ENCODE measurements at regions not wholly inside any gene's neighbourhood (a gene's known extent, or its start where the extent isn't known, plus 50 kb on each side); places are given as distances from the start of the nearest gene placed in this dataset.

DNA sequence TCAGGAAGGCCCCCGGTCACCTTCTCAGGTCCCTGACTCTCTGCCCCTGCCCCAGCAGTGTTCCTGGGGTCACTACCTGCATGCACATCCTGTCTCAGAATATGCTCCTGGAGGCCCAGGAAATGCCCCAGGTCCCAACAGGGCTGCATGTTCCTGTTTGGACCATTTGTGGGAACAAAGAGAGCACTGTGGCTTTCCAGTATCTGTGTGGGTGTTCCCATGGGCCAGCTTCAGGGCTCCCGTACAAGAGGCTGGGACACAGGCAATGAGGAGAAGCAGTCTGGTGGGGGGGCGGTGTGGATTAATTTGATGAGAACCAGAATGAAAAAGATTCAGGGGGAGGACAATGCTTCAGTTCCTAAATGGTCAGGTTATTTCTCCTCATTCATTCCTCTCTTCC is 61.5 kb upstream of the GGTLC1 start:
- TF ChIP-seq Cebpa-rat (IDR thresholded peaks at IDR 0.05), result no peak
- Histone ChIP-seq H3K36me3 (no peaks in the 10 kb centered on the region), H3K27me3 (no peaks in the 10 kb centered on the region; the same call in 1 of the 2 replicates), H4K20me1 (no peaks in the 10 kb centered on the region), H3K9me3 (no peaks in the 10 kb centered on the region), H3K4me3 (no peak overlapping the region), H3K27ac (no peak overlapping the region), H3K4me1 (peaks cover 10% of the 10 kb centered on the region), H3K9ac (no peak overlapping the region), H3K4me2 (no peak overlapping the region; the same call in 1 of the 2 replicates)

GRCh38 chr20:24049081-24049480 is 60.5 kb upstream of the GGTLC1 start:
- H3K27me3 ChIP-seq, result no peaks in the 10 kb centered on the region; the same call in 1 of the 2 replicates
- no peak overlapping the region for H3K4me3 ChIP-seq
- no peaks in the 10 kb centered on the region for H3K36me3 ChIP-seq
- no peaks in the 10 kb centered on the region for H3K9me3 ChIP-seq
- no peak overlapping the region for H3K9ac ChIP-seq
- H3K4me1 ChIP-seq, result peaks cover 10% of the 10 kb centered on the region
- H4K20me1 ChIP-seq, result no peaks in the 10 kb centered on the region
- no peak for TF ChIP-seq Cebpa-rat (IDR thresholded peaks at IDR 0.05)
- H3K4me2 ChIP-seq, result no peak overlapping the region
- H3K27ac ChIP-seq, result no peak overlapping the region

- H4K20me1 ChIP-seq, result no peaks in the 10 kb centered on the region
- no peak overlapping the region for H3K9ac ChIP-seq
- no peaks in the 10 kb centered on the region for H3K36me3 ChIP-seq
- no peaks in the 10 kb centered on the region for H3K9me3 ChIP-seq
- no peaks in the 10 kb centered on the region; the same call in 1 of the 2 replicates for H3K27me3 ChIP-seq
- H3K4me2 ChIP-seq, result no peak overlapping the region
- no peak overlapping the region for H3K27ac ChIP-seq
- TF ChIP-seq Cebpa-rat (IDR thresholded peaks at IDR 0.05), result no peak
- no peak overlapping the region for H3K4me3 ChIP-seq
- peaks cover 10% of the 10 kb centered on the region for H3K4me1 ChIP-seq
These were observed 59.5 kb upstream of the GGTLC1 start for GRCh38 chr20:24048024-24048611.

GRCh38 chr20:24046888-24047287 is 58.3 kb upstream of the GGTLC1 start:
- no peak overlapping the region for H3K27ac ChIP-seq
- H3K9ac ChIP-seq, result no peak overlapping the region
- TF ChIP-seq Cebpa-rat (IDR thresholded peaks at IDR 0.05), result no peak
- H3K36me3 ChIP-seq, result no peaks in the 10 kb centered on the region
- H3K4me3 ChIP-seq, result no peak overlapping the region
- peaks cover 10% of the 10 kb centered on the region for H3K4me1 ChIP-seq
- no peak overlapping the region for H3K4me2 ChIP-seq
- no peaks in the 10 kb centered on the region for H3K27me3 ChIP-seq
- no peaks in the 10 kb centered on the region for H4K20me1 ChIP-seq
- no peaks in the 10 kb centered on the region for H3K9me3 ChIP-seq

DNA sequence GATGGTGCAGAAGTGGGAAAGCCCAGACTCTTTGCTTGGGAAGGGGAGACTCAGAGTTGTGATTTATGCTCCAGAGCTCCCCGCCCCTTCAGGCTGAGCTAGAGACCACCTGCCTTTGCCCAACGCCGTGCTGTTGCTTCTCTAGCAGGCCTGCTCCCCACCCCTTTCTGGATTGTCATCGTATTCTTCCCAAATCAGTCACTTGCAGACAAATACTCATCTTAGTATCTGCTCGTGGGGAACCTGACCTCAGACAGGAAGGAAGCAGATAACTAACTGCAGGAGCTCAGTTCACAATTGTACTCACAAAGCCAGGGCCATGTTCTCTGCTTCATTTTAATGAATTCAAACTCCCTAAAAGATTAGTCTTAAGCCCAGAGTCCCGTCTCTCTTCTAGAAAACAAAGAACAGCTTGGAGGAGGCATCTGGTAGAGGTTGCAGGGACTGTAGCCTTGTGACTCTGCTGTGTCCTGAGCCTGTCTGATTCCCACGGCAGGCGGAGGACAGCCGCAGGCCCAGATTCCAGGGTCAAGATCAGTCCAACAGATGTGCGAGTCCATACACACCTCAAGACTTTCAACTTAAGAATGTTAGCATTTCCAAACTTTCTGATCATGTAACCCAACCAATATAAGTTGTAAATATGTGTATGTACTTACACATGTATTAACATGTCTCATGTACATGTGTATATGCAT is 57.2 kb upstream of the GGTLC1 start:
- H3K4me3 ChIP-seq, result no peak overlapping the region
- TF ChIP-seq Cebpa-rat (IDR thresholded peaks at IDR 0.05), result no peak
- peak overlapping the region; percentile 62 for H3K4me2 ChIP-seq
- H3K36me3 ChIP-seq, result no peaks in the 10 kb centered on the region
- peak overlapping the region; percentile 52; the same call in 1 of the 2 replicates for H3K27ac ChIP-seq
- H3K4me1 ChIP-seq, result peaks cover 10% of the 10 kb centered on the region
- no peaks in the 10 kb centered on the region for H4K20me1 ChIP-seq
- H3K9me3 ChIP-seq, result no peaks in the 10 kb centered on the region
- no peaks in the 10 kb centered on the region for H3K27me3 ChIP-seq
- H3K9ac ChIP-seq, result peak overlapping the region; percentile 18; the same call in 1 of the 2 replicates

GRCh38 chr20:24043294-24043693 is 54.7 kb upstream of the GGTLC1 start:
- no peak overlapping the region for H3K9ac ChIP-seq
- no peaks in the 10 kb centered on the region for H3K27me3 ChIP-seq
- H3K27ac ChIP-seq, result no peak overlapping the region
- no peak overlapping the region for H3K4me2 ChIP-seq
- H3K9me3 ChIP-seq, result no peaks in the 10 kb centered on the region
- H3K4me3 ChIP-seq, result no peak overlapping the region
- H3K4me1 ChIP-seq, result peaks cover 10% of the 10 kb centered on the region
- H3K36me3 ChIP-seq, result no peaks in the 10 kb centered on the region
- no peaks in the 10 kb centered on the region for H4K20me1 ChIP-seq
- TF ChIP-seq Cebpa-rat (IDR thresholded peaks at IDR 0.05), result no peak

DNA sequence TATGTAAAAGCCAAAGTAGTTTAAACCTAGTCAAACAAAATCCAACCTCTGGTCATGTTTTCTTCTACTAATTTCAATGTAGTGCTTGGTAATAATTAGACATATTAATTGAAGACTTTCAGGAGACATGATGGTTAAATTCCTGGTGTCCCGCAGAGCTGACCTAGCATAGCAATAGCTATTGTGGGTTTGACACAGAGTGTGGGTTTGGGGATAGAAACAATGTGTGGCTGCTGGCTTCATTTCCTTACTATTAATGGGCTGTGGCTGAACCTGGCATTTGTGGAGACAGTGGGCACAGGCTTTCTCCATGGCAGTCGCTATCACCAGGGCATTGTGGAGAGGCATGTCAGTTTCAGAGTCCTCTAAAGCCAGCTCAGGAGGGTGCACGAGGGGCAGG is 54.1 kb upstream of the GGTLC1 start:
- no peaks in the 10 kb centered on the region for H3K36me3 ChIP-seq
- H4K20me1 ChIP-seq, result no peaks in the 10 kb centered on the region
- H3K9me3 ChIP-seq, result no peaks in the 10 kb centered on the region
- H3K27ac ChIP-seq, result no peak overlapping the region
- no peak overlapping the region for H3K9ac ChIP-seq
- H3K4me3 ChIP-seq, result no peak overlapping the region
- no peaks in the 10 kb centered on the region for H3K27me3 ChIP-seq
- no peak for TF ChIP-seq Cebpa-rat (IDR thresholded peaks at IDR 0.05)
- peaks cover 10% of the 10 kb centered on the region for H3K4me1 ChIP-seq
- no peak overlapping the region for H3K4me2 ChIP-seq

DNA sequence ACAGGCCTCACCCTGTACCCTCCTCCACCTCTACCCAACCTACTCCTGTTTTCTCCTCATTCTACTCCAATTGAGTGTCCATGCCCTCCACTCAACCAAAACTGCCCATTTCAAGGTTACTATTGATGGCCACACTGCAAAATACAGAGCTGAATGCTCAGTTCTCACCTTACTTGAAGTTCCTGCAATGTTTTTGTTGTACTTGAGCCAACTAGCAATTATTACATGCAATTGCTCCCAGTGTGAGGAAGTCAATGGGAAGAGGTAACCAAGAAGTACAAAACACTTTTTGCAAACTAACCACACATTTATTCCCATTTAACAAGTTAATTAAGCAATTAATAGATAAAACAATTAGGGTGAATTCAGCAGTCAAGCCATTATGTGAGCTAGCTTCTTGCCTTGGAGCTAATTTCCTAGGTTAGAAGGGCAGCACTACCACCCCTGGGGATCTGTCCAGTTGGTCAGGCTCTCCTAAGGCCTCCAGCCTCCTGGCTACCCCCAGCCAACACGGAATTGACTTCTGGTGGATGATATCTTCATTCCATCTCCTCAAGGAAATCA is 52.4 kb upstream of the GGTLC1 start:
- Histone ChIP-seq H3K9me3 (no peaks in the 10 kb centered on the region), H3K27ac (no peak overlapping the region), H3K4me1 (peaks cover 8% of the 10 kb centered on the region), H3K36me3 (no peaks in the 10 kb centered on the region), H3K4me2 (no peak overlapping the region), H3K27me3 (no peaks in the 10 kb centered on the region), H3K9ac (no peak overlapping the region), H4K20me1 (no peaks in the 10 kb centered on the region), H3K4me3 (no peak overlapping the region)
- TF ChIP-seq Cebpa-rat (IDR thresholded peaks at IDR 0.05), result no peak

DNA sequence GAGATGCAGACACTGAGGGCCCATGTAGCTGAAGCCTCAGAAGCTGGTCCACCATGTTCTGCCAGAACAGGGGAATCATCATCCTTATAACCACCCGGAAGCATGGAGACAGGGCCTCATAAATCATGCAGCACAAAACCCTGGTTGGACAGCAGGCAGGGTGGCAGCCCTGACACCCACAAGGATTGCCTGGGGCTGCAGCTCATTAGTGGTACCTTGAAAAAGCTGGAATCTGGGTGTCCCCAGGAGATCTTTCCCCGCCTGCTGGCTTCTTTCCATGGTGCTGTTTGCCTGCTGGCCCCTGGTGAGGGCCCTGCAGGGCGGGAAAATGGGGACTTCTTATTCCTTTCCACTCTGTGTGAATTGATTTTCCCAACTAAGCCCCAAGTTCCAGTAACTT is 50.6 kb upstream of the GGTLC1 start:
- TF ChIP-seq Cebpa-rat (IDR thresholded peaks at IDR 0.05), result no peak
- Histone ChIP-seq H3K4me1 (no peaks in the 10 kb centered on the region), H3K36me3 (no peaks in the 10 kb centered on the region), H3K4me3 (no peak overlapping the region), H3K4me2 (no peak overlapping the region), H3K27me3 (no peaks in the 10 kb centered on the region), H3K27ac (no peak overlapping the region), H3K9ac (no peak overlapping the region), H4K20me1 (no peaks in the 10 kb centered on the region), H3K9me3 (no peaks in the 10 kb centered on the region)
